ENCODE measurements at regions not wholly inside any gene's neighbourhood (a gene's known extent, or its start where the extent isn't known, plus 50 kb on each side); places are given as distances from the start of the nearest gene placed in this dataset.

DNA sequence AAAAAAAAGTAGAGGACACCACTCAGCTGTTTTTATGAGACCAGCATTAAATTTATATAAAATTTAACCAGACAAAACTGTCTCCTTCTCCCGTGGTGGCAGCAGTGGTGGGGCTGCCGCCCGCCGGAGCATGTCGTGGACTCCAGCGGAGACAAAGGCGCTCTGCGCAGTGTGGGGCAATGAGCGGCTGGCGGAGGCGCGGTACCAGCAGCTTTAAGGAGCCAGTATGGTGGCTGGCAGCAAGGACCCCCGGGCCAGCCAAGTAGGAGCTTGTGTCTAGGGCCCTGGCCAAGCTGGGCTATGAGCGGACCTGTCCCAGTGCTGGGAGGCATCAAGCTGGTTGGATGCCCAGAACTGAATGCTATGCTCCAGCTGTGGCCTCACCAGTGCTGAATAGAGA is 2102.9 kb downstream of the NCAM2 start:
- TF ChIP-seq, protein P1, sequence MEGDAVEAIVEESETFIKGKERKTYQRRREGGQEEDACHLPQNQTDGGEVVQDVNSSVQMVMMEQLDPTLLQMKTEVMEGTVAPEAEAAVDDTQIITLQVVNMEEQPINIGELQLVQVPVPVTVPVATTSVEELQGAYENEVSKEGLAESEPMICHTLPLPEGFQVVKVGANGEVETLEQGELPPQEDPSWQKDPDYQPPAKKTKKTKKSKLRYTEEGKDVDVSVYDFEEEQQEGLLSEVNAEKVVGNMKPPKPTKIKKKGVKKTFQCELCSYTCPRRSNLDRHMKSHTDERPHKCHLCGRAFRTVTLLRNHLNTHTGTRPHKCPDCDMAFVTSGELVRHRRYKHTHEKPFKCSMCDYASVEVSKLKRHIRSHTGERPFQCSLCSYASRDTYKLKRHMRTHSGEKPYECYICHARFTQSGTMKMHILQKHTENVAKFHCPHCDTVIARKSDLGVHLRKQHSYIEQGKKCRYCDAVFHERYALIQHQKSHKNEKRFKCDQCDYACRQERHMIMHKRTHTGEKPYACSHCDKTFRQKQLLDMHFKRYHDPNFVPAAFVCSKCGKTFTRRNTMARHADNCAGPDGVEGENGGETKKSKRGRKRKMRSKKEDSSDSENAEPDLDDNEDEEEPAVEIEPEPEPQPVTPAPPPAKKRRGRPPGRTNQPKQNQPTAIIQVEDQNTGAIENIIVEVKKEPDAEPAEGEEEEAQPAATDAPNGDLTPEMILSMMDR (IDR thresholded peaks at IDR 0.05) = no peak
- H3K9me3 ChIP-seq = peaks cover 0 to 21% (median 11%) of the 10 kb centered on the region in 3 donors
- H3K27me3 ChIP-seq = no peaks in the 10 kb centered on the region
- no peaks in the 10 kb centered on the region for H3K4me1 ChIP-seq
- no peak overlapping the region for H3K27ac ChIP-seq
- H3K36me3 ChIP-seq = no peaks in the 10 kb centered on the region
- intact Hi-C loops (cut with DNase I) = no loop called here
- H3K4me3 ChIP-seq = no peak overlapping the region
- WGBS, 2 donors = 91 to 99% methylated on average over 12 to 14 of the region's 14 CpGs
- no peak for DNase-seq

DNA sequence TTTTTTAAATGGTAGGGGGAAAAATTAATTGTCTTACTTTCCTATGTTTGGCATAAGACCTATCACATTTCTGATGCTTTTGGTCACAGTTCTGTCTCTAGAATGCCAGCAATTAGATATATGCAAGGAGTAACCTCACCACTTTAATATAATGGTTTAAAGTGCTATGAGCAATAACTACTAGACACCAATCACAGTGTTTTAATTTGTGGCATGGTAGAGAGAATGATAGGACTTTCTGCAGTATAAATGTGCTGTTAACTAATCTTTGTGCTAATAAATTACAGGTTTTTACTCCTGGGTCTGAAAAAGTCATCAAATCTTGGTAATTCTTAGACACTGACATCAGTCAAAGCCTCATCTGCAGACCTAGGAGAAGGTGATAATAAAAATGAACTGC is 2110.3 kb downstream of the NCAM2 start:
- no peak overlapping the region for H3K27ac ChIP-seq
- H3K36me3 ChIP-seq = no peaks in the 10 kb centered on the region

DNA sequence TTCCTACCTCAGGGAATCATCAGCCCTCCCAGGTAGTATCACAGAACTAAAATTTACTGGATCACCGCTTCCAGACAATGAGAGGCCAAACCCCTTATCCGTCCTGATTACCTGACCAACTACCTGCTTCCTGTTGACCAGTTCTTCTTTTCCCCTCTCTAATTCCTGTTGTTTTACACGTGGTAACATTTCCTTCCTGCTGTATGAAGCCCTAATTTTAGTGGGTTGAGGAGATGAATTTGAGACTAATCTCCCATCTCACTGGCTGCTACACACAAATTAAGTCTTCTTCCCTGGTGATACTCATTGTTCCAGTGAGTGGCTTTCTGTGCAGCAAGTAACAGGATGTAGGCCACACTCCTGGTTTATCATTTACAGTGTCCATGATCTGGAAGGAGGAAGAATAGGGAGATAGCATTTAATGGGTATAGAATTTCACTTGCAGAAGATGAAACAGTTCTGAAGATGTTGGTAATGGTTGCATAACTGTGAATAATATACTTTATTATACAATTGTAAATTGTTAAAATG is 2112.9 kb downstream of the NCAM2 start:
- Histone ChIP-seq H3K4me1 (no peaks in the 10 kb centered on the region), H3K9me3 (no peaks in the 10 kb centered on the region), H3K36me3 (no peaks in the 10 kb centered on the region), H3K27me3 (no peaks in the 10 kb centered on the region), H3K27ac (no peak overlapping the region), H3K4me3 (no peak overlapping the region)
- TF ChIP-seq POLR2A (IDR thresholded peaks at IDR 0.05) = no peak
- TF ChIP-seq, protein P1 (IDR thresholded peaks at IDR 0.05) = no peak
- intact Hi-C loops (cut with DNase I) = no loop called here
- WGBS, 2 donors = 53 to 56% methylated on average over 3 of the region's 3 CpGs
- no peak for DNase-seq

More for the DNA sequence above, 2110.3 kb downstream of the NCAM2 start:
- no peak for DNase-seq
- H3K4me1 ChIP-seq = no peaks in the 10 kb centered on the region
- H3K9me3 ChIP-seq = peaks cover 0 to 6% (median 0%) of the 10 kb centered on the region in 3 donors
- TF ChIP-seq POLR2A (IDR thresholded peaks at IDR 0.05) = no peak
- TF ChIP-seq, protein P1 (IDR thresholded peaks at IDR 0.05) = no peak
- H3K27me3 ChIP-seq = no peaks in the 10 kb centered on the region
- H3K4me3 ChIP-seq = no peak overlapping the region
- intact Hi-C loops (cut with DNase I) = no loop called here

DNA sequence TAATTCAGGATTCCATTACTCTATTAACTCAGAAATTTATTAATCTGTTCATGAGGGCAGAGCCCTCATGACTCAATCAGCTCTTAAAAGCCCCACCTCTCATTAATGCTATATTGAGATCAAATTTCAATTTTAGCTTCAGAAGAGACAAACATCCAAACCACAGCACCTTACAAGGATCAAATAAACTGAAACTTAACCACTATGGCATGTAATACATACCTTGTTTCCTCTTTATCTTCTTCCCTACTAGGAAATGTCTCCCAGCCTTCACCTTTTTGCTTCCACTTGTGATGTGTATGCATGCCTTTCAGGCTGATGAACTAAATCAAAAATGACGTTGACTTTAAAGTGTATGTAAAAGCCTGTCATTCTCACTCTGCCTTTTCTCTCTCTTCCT is 2121.3 kb downstream of the NCAM2 start:
- intact Hi-C loops (cut with DNase I) = no loop called here
- no peak for DNase-seq
- TF ChIP-seq POLR2A (IDR thresholded peaks at IDR 0.05) = no peak
- TF ChIP-seq, protein P1 (IDR thresholded peaks at IDR 0.05) = no peak
- WGBS, 2 donors = 65 to 77% methylated on average over 1 of the region's 1 CpG
- Histone ChIP-seq H3K27ac (no peak overlapping the region), H3K4me3 (no peak overlapping the region), H3K36me3 (no peaks in the 10 kb centered on the region), H3K9me3 (no peaks in the 10 kb centered on the region), H3K4me1 (no peaks in the 10 kb centered on the region), H3K27me3 (no peaks in the 10 kb centered on the region)

DNA sequence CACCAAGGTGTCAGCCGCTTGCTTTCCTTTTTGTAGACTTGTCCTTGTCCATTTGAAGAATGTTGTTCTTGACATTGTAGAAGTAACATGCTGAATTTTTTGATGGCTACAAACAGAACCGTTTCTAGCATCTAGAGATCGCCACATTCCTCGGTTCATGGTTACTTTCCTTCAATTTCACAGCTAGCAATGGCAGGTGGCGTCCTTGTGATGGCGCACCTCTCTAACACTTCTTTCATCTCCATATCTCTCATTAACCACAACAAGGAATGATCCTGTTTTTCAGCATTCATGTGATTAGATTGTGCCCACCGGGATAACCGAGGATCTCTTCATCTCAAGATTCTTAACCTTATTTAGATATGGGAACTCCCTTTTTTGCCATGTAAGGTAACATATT is 2129.8 kb downstream of the NCAM2 start:
- no peaks in the 10 kb centered on the region for H3K36me3 ChIP-seq
- 72 to 75% methylated on average over 8 of the region's 8 CpGs for WGBS, 2 donors
- no peaks in the 10 kb centered on the region for H3K9me3 ChIP-seq
- no peaks in the 10 kb centered on the region for H3K27me3 ChIP-seq
- no peaks in the 10 kb centered on the region for H3K4me1 ChIP-seq
- no peak for DNase-seq
- no peak overlapping the region for H3K4me3 ChIP-seq
- TF ChIP-seq POLR2A (IDR thresholded peaks at IDR 0.05) = no peak
- TF ChIP-seq, protein P1 (IDR thresholded peaks at IDR 0.05) = no peak
- intact Hi-C loops (cut with DNase I) = no loop called here
- H3K27ac ChIP-seq = no peak overlapping the region
